Gastrocnemius medialis (tissue), 4 donors: ENCODE measurements at regions not wholly inside any gene's neighbourhood (a gene's known extent, or its start where the extent isn't known, plus 50 kb on each side); places are given as distances from the start of the nearest gene placed in this dataset.

ENCODE experiments used
- POLR2A ChIP-seq, 2 donors: fragments of 450-650 bp; IDR thresholded peaks; one replicate each; pipeline ENCODE4 v1.6.1; 2017; ENCODE audit warnings: antibody characterized with exemption in 2 of 2, mild to moderate bottlenecking in 2 of 2, moderate library complexity in 2 of 2
- TF ChIP-seq, protein P1 (sequence below), 5 experiments: fragments of 450-650 bp in 3 of 5; fragments of 200-600 bp in 2 of 5; sonication (generic) in 2 of 5; IDR thresholded peaks in 4 of 5; conservative IDR thresholded peaks in 1 of 5; 1 replicate in 4 of 5; 2 replicates in 1 of 5; pipeline ENCODE4 v1.5.1; 2016 to 2019; ENCODE audit warnings: antibody characterized with exemption in 5 of 5, mild to moderate bottlenecking in 3 of 5, moderate library complexity in 3 of 5

GRCh38 chr3:157820157-157820517 is 286.1 kb downstream of the SHOX2 start:
- TF ChIP-seq, protein P1, sequence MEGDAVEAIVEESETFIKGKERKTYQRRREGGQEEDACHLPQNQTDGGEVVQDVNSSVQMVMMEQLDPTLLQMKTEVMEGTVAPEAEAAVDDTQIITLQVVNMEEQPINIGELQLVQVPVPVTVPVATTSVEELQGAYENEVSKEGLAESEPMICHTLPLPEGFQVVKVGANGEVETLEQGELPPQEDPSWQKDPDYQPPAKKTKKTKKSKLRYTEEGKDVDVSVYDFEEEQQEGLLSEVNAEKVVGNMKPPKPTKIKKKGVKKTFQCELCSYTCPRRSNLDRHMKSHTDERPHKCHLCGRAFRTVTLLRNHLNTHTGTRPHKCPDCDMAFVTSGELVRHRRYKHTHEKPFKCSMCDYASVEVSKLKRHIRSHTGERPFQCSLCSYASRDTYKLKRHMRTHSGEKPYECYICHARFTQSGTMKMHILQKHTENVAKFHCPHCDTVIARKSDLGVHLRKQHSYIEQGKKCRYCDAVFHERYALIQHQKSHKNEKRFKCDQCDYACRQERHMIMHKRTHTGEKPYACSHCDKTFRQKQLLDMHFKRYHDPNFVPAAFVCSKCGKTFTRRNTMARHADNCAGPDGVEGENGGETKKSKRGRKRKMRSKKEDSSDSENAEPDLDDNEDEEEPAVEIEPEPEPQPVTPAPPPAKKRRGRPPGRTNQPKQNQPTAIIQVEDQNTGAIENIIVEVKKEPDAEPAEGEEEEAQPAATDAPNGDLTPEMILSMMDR (IDR thresholded peaks at IDR 0.05 in 4 of 5, conservative IDR thresholded peaks at IDR 0.05 in 1 of 5) = no peak
- no peak for TF ChIP-seq POLR2A (IDR thresholded peaks at IDR 0.05)
